ENCODE measurements at regions not wholly inside any gene's neighbourhood (a gene's known extent, or its start where the extent isn't known, plus 50 kb on each side); places are given as distances from the start of the nearest gene placed in this dataset.

DNA sequence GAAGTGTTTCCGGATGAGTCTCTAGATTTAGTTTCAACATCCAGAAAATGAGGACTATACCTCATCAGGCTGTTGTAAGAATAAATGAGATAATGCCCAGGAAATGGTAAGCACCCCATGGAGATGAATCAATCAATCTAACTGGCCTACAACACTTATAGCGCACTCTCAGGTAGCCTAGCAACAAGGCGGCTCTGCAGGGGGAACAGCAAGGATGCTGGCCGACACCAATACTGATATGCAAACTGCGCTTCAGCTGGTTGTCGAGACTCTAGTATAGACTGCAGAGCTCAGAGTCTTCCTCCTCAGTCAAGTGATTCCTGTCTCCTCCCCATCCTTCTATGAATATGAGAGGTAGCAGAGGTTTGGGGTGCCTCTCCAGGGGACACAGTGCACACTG lies 218.8 kb upstream of the WWC1 start:
- Histone ChIP-seq H3K4me3 (ENCODE audit: low read length in 2 of 2) (no peak overlapping the region), H3K27me3 (ENCODE audit: control insufficient read depth in 2 of 2, insufficient read depth in 2 of 2, low read length in 2 of 2) (no peaks in the 10 kb centered on the region), H3K9ac (ENCODE audit: low read depth in 1 of 2, low read length in 2 of 2) (no peak overlapping the region), H3K36me3 (ENCODE audit: control insufficient read depth in 2 of 2, insufficient read depth in 2 of 2, low read length in 2 of 2) (no peaks in the 10 kb centered on the region), H3K9me3 (ENCODE audit: control insufficient read depth in 2 of 2, low read length in 2 of 2) (no peaks in the 10 kb centered on the region), H3K27ac (ENCODE audit: low read depth in 2 of 2, low read length in 2 of 2) (no peak overlapping the region), H3K4me1 (ENCODE audit: control insufficient read depth in 2 of 2, insufficient read depth in 2 of 2, low read length in 2 of 2) (no peaks in the 10 kb centered on the region)

DNA sequence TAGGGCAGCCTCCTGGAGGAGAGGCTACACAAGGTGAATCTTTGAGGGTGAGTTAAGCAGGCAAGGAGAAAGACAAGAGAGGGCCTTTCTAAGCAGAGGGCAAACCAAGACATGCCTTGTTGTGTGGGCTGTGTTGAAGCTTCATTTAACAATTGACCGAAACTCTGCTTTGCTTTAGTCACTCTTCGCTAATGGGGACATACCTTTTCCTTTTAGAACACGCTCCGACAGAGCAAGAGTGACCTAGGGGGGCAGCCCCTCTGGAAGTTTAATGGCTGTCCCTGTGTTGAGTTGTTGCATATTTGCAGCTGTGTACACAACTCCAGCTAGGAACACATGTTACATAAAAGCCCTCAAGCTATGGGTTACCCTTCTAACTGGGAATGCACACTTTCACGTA lies 218.1 kb upstream of the WWC1 start:
- Histone ChIP-seq H3K27me3 (ENCODE audit: control insufficient read depth in 2 of 2, insufficient read depth in 2 of 2, low read length in 2 of 2) (no peaks in the 10 kb centered on the region), H3K9me3 (ENCODE audit: control insufficient read depth in 2 of 2, low read length in 2 of 2) (no peaks in the 10 kb centered on the region), H3K4me3 (ENCODE audit: low read length in 2 of 2) (no peak overlapping the region), H3K27ac (ENCODE audit: low read depth in 2 of 2, low read length in 2 of 2) (no peak overlapping the region), H3K4me1 (ENCODE audit: control insufficient read depth in 2 of 2, insufficient read depth in 2 of 2, low read length in 2 of 2) (no peaks in the 10 kb centered on the region), H3K36me3 (ENCODE audit: control insufficient read depth in 2 of 2, insufficient read depth in 2 of 2, low read length in 2 of 2) (no peaks in the 10 kb centered on the region), H3K9ac (ENCODE audit: low read depth in 1 of 2, low read length in 2 of 2) (no peak overlapping the region)

DNA sequence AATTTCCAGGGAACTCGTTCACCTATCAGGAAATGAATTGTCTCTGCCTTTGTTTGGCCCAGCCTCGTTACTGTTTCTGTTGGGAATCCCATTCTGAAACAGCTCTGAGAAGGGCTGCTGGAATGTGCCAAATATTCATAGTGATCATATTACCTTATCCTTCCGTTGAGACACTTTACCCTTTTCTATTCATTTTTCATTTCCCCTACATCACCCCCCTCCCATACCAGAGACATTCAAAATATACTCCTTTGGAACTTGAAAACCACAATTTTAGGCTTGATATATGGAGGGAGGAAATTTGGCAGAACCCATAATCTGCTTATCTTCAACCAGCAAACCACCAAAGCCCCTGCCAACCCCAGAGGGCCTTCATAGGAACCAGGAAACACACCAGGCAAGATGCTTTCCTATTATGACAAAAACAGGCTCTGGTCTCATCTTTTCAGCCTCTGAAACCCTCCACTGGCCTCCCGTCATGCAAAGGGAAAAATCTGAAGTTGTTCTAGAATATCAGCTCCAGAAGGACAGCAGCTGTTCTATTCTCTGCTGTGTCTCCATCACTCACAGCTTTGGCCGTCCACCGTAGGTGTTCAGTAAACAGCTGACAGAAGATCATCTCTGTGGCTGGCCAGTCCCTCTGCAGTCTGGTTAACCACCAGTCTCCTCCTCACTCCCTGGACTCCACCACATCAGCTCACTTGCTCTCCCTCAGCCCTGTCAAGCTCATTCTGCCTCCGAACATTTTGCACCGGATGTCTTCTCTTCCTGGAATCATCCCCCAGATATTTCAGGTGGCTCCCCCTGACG lies 217.2 kb upstream of the WWC1 start:
- no peak overlapping the region for H3K27ac ChIP-seq (ENCODE audit: low read depth in 2 of 2, low read length in 2 of 2)
- no peaks in the 10 kb centered on the region for H3K4me1 ChIP-seq (ENCODE audit: control insufficient read depth in 2 of 2, insufficient read depth in 2 of 2, low read length in 2 of 2)
- no peak overlapping the region for H3K4me3 ChIP-seq (ENCODE audit: low read length in 2 of 2)
- no peaks in the 10 kb centered on the region for H3K9me3 ChIP-seq (ENCODE audit: control insufficient read depth in 2 of 2, low read length in 2 of 2)
- no peak overlapping the region for H3K9ac ChIP-seq (ENCODE audit: low read depth in 1 of 2, low read length in 2 of 2)
- no peaks in the 10 kb centered on the region for H3K27me3 ChIP-seq (ENCODE audit: control insufficient read depth in 2 of 2, insufficient read depth in 2 of 2, low read length in 2 of 2)
- no peaks in the 10 kb centered on the region for H3K36me3 ChIP-seq (ENCODE audit: control insufficient read depth in 2 of 2, insufficient read depth in 2 of 2, low read length in 2 of 2)

DNA sequence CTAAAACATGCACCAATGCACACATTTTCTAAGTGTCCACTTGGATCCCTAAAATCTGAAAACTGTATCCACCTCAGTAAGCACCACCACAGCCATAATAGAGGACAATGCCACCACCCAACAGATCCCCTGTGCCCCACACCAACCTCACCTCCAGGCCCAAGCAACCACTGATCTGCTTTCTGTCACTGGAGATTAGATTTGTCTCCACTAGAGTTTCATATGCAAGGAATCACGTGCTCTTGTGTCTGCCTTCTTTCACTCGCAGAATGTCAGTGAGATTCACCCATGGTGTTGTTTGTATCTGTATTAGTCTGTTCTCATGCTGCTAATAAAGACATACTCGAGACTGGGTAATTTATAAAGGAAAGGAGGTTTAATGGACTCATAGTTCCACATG lies 216.1 kb upstream of the WWC1 start:
- Histone ChIP-seq H3K36me3 (ENCODE audit: control insufficient read depth in 2 of 2, insufficient read depth in 2 of 2, low read length in 2 of 2) (no peaks in the 10 kb centered on the region), H3K9ac (ENCODE audit: low read depth in 1 of 2, low read length in 2 of 2) (no peak overlapping the region), H3K9me3 (ENCODE audit: control insufficient read depth in 2 of 2, low read length in 2 of 2) (no peaks in the 10 kb centered on the region), H3K4me3 (ENCODE audit: low read length in 2 of 2) (no peak overlapping the region), H3K27ac (ENCODE audit: low read depth in 2 of 2, low read length in 2 of 2) (no peak overlapping the region), H3K4me1 (ENCODE audit: control insufficient read depth in 2 of 2, insufficient read depth in 2 of 2, low read length in 2 of 2) (no peaks in the 10 kb centered on the region), H3K27me3 (ENCODE audit: control insufficient read depth in 2 of 2, insufficient read depth in 2 of 2, low read length in 2 of 2) (no peaks in the 10 kb centered on the region)

DNA sequence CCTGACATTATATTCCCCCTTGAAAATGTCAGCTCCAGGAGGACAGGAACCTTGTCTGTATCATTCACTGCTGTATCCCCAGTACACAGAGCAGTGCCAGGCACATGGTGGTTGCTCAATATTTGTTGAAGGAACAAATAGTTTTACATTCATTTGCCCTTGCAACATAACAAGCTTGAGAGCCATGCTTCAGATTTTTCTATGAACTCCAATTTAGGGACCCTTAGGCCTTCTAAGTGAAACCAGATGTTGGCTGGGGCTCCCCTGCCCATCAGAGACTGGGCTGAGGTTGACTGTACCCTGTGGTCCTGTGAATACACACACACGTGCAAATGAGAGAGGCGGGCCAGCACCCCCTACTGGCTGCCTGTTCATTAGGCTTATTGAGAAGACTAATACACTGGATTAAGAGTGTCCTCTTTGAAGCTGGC lies 214.9 kb upstream of the WWC1 start:
- no peaks in the 10 kb centered on the region for H3K36me3 ChIP-seq (ENCODE audit: control insufficient read depth in 2 of 2, insufficient read depth in 2 of 2, low read length in 2 of 2)
- H3K4me1 ChIP-seq (ENCODE audit: control insufficient read depth in 2 of 2, insufficient read depth in 2 of 2, low read length in 2 of 2): no peaks in the 10 kb centered on the region
- no peaks in the 10 kb centered on the region for H3K9me3 ChIP-seq (ENCODE audit: control insufficient read depth in 2 of 2, low read length in 2 of 2)
- no peaks in the 10 kb centered on the region for H3K27me3 ChIP-seq (ENCODE audit: control insufficient read depth in 2 of 2, insufficient read depth in 2 of 2, low read length in 2 of 2)
- H3K4me3 ChIP-seq (ENCODE audit: low read length in 2 of 2): no peak overlapping the region
- no peak overlapping the region for H3K9ac ChIP-seq (ENCODE audit: low read depth in 1 of 2, low read length in 2 of 2)
- H3K27ac ChIP-seq (ENCODE audit: low read depth in 2 of 2, low read length in 2 of 2): no peak overlapping the region

DNA sequence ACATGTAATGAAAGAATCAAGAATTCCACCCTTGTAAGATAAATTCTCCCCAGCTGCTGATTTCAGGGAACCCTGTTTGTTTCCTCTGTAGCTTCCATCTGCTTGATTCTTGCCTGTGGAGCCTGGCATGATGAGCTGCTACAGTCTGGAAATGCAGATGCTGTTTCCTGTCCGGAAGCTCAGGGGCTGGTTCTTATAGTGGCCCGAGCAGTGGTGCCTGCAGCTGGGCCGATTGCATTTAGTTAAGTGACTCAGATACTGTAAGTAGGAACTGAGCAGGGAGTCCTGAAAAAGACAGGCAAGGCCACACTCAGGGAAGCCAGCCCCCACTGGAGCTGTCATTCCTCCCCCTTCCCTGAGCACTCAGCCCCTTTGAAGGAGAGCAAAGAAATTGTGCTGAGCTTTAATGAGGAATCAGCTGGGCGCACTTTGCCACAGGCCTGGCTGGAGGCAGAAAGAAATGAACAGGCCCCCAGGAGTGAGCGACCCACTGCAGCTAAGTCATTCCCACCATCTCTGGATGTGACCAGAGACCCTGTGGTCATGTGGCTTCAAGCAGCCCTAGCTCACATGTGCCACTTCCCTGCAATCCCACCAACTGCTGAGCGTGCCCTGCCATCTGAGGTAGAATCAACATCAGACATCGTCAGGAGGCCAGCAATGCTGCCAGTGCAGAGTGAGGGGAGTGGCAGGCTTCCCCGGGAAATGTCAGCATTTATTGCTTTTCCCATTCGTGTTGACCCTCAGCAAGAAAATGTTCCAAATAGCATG lies 206.0 kb upstream of the WWC1 start:
- Histone ChIP-seq H3K9ac (ENCODE audit: low read depth in 1 of 2, low read length in 2 of 2) (no peak overlapping the region), H3K4me1 (ENCODE audit: control insufficient read depth in 2 of 2, insufficient read depth in 2 of 2, low read length in 2 of 2) (peaks cover 0 to 15% of the 10 kb centered on the region in 2 donors), H3K36me3 (ENCODE audit: control insufficient read depth in 2 of 2, insufficient read depth in 2 of 2, low read length in 2 of 2) (no peaks in the 10 kb centered on the region), H3K4me3 (ENCODE audit: low read length in 2 of 2) (no peak overlapping the region), H3K9me3 (ENCODE audit: control insufficient read depth in 2 of 2, low read length in 2 of 2) (no peaks in the 10 kb centered on the region), H3K27me3 (ENCODE audit: control insufficient read depth in 2 of 2, insufficient read depth in 2 of 2, low read length in 2 of 2) (no peaks in the 10 kb centered on the region), H3K27ac (ENCODE audit: low read depth in 2 of 2, low read length in 2 of 2) (no peak overlapping the region)

DNA sequence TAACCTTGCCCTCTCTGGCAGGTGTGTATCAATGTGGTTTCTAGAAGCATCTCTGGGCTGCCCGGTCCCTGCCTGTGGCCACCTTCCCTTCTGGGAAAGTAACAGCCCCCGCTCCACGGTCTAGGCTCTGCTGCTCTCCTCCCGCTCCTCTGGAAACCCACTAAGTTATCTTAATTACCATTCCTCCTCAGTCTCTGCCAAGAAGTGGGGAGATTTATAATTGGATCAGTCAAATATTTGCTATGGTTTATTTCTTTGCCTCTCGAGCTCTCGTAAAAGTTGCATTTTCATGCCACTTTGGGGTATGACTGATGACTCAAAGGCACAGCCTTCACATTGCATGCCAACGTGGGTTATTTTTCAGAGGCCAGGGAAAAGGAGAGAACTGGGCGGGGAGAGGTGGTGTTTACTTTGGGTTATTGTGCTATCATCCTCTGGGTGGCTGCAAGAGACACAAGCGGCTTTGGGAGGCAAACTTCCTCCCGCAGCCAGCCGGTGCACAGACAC lies 205.3 kb upstream of the WWC1 start:
- no peak overlapping the region for H3K4me3 ChIP-seq (ENCODE audit: low read length in 2 of 2)
- H3K27ac ChIP-seq (ENCODE audit: low read depth in 2 of 2, low read length in 2 of 2): no peak overlapping the region
- no peaks in the 10 kb centered on the region for H3K9me3 ChIP-seq (ENCODE audit: control insufficient read depth in 2 of 2, low read length in 2 of 2)

DNA sequence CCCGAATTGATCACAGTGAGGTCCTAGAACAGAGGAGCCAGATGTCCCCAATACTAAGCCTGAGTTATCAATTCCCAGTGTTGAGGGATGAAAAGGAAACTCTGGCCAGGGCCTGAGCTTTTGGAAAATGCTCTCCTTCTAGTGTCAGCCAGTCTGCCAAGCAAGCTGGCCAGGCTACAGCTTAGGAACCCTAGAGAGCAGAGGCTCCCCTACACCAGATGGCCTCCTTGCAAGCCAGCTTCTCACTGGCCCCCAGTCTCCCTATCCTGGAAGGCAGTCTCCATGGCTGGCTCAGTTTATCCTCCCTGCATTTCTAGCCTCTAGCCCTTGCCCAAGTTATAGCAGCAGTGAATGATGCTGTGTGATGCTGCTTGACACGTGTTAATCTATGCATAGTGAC lies 204.7 kb upstream of the WWC1 start:
- Histone ChIP-seq H3K27me3 (ENCODE audit: control insufficient read depth in 2 of 2, insufficient read depth in 2 of 2, low read length in 2 of 2) (no peaks in the 10 kb centered on the region), H3K4me1 (ENCODE audit: control insufficient read depth in 2 of 2, insufficient read depth in 2 of 2, low read length in 2 of 2) (peaks cover 0 to 15% of the 10 kb centered on the region in 2 donors), H3K4me3 (ENCODE audit: low read length in 2 of 2) (no peak overlapping the region), H3K9me3 (ENCODE audit: control insufficient read depth in 2 of 2, low read length in 2 of 2) (no peaks in the 10 kb centered on the region), H3K36me3 (ENCODE audit: control insufficient read depth in 2 of 2, insufficient read depth in 2 of 2, low read length in 2 of 2) (no peaks in the 10 kb centered on the region), H3K27ac (ENCODE audit: low read depth in 2 of 2, low read length in 2 of 2) (no peak overlapping the region), H3K9ac (ENCODE audit: low read depth in 1 of 2, low read length in 2 of 2) (no peak overlapping the region)

More for the DNA sequence above, 205.3 kb upstream of the WWC1 start:
- no peaks in the 10 kb centered on the region for H3K36me3 ChIP-seq (ENCODE audit: control insufficient read depth in 2 of 2, insufficient read depth in 2 of 2, low read length in 2 of 2)
- H3K4me1 ChIP-seq (ENCODE audit: control insufficient read depth in 2 of 2, insufficient read depth in 2 of 2, low read length in 2 of 2): peaks cover 0 to 15% of the 10 kb centered on the region in 2 donors
- H3K27me3 ChIP-seq (ENCODE audit: control insufficient read depth in 2 of 2, insufficient read depth in 2 of 2, low read length in 2 of 2): no peaks in the 10 kb centered on the region
- H3K9ac ChIP-seq (ENCODE audit: low read depth in 1 of 2, low read length in 2 of 2): no peak overlapping the region

DNA sequence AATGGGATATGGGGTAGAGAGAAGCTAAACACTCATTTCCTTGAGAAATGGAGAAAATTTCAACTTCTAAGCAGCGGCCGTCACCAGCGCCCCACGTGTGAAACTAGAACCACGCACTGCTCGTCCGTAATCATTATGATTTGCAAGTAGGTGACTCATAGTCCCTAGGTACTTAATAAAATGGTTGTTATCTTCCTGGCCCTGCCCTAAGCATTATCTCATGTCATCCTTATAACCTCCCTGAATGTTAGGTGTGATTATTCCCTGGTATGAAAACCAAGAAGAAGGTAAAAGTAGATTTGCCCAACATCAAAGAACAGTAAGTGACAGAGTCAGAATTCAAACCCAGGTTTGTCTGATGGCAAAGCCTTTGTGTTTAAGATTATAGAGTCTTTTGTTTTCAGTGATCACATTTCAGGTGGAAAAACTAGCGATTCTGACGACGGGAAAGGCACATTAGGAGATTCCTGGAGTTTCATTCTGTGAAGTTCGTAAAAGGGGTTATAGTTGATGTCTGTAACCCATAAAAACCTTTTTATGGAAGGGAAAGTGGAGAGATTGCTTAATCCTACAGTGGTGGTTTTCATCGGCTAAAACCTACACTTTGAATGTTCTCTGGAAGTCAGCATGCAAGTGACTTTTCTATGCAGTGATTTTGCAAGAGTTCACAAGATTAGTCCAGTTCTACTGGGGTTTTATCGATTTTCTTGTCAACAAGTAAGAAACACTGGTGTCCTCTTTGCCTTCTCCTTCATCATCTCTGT lies 202.9 kb upstream of the WWC1 start:
- Histone ChIP-seq H3K36me3 (ENCODE audit: control insufficient read depth in 2 of 2, insufficient read depth in 2 of 2, low read length in 2 of 2) (no peaks in the 10 kb centered on the region), H3K4me1 (ENCODE audit: control insufficient read depth in 2 of 2, insufficient read depth in 2 of 2, low read length in 2 of 2) (peaks cover 0 to 15% of the 10 kb centered on the region in 2 donors), H3K9me3 (ENCODE audit: control insufficient read depth in 2 of 2, low read length in 2 of 2) (no peaks in the 10 kb centered on the region), H3K27me3 (ENCODE audit: control insufficient read depth in 2 of 2, insufficient read depth in 2 of 2, low read length in 2 of 2) (no peaks in the 10 kb centered on the region), H3K9ac (ENCODE audit: low read depth in 1 of 2, low read length in 2 of 2) (no peak overlapping the region), H3K4me3 (ENCODE audit: low read length in 2 of 2) (no peak overlapping the region), H3K27ac (ENCODE audit: low read depth in 2 of 2, low read length in 2 of 2) (no peak overlapping the region)

All from mucosa of rectum (tissue), 2 donors.